ENCODE measurements at regions not wholly inside any gene's neighbourhood (a gene's known extent, or its start where the extent isn't known, plus 50 kb on each side); places are given as distances from the start of the nearest gene placed in this dataset.
"Not testable (repeated sequence)": the region's sequence is repeated elsewhere in the genome, so short reads cannot be mapped to it uniquely, and the experiment has no call there.

DNA sequence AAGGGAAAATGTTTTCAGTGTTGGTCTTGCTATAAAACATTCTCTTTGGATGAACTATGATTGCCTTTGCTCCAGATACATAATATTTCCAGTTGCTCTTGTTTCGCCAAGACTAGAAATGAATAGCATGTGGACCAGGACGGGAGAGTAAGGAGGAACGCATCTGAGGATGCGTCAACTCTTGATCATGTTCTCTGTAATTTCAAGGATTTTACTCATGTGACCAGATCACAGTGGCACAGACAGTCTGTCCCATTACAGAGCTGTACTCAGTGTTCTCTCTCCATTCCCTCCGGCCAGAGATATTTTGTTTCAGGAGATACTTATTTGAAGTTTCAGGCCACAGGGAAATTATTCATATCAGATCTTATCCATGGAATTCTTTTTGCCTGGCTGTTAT lies 266.6 kb downstream of the MID1IP1 start:
- TF ChIP-seq POLR2A (IDR thresholded peaks at IDR 0.05) (no peak), EP300 (IDR thresholded peaks at IDR 0.05) (no peak)
- TF ChIP-seq, protein P1, sequence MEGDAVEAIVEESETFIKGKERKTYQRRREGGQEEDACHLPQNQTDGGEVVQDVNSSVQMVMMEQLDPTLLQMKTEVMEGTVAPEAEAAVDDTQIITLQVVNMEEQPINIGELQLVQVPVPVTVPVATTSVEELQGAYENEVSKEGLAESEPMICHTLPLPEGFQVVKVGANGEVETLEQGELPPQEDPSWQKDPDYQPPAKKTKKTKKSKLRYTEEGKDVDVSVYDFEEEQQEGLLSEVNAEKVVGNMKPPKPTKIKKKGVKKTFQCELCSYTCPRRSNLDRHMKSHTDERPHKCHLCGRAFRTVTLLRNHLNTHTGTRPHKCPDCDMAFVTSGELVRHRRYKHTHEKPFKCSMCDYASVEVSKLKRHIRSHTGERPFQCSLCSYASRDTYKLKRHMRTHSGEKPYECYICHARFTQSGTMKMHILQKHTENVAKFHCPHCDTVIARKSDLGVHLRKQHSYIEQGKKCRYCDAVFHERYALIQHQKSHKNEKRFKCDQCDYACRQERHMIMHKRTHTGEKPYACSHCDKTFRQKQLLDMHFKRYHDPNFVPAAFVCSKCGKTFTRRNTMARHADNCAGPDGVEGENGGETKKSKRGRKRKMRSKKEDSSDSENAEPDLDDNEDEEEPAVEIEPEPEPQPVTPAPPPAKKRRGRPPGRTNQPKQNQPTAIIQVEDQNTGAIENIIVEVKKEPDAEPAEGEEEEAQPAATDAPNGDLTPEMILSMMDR (IDR thresholded peaks at IDR 0.05) = no peak
- 82 to 91% (median 91%) methylated on average over 5 of the region's 5 CpGs for WGBS, 3 donors
- Histone ChIP-seq H3K9me3 (no peaks in the 10 kb centered on the region), H3K27me3 (no peaks in the 10 kb centered on the region), H3K27ac (no peak overlapping the region), H3K4me1 (ENCODE audit: insufficient read depth) (no peaks in the 10 kb centered on the region), H3K36me3 (no peaks in the 10 kb centered on the region), H3K4me3 (no peak overlapping the region)
- intact Hi-C loops (cut with DNase I) = no loop called here
- no peak for DNase-seq

DNA sequence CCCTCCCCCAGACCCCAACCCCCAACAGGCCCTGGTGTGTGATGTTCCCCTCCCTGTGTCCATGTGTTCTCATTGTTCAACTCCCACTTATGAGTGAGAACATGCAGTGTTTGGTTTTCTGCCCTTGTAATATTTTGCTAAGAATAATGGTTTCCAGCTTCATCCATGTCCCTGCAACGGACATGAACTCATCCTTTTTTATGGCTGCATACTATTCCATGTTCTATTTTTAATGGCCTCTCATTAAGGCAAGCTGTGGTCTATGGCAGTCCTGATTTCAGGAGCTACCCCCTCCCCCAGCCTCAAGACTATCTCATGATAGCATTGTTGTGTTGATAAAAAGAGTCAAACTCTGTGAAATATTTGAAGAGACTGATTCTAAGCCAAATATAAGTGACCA lies 267.4 kb downstream of the MID1IP1 start:
- H3K4me1 ChIP-seq (ENCODE audit: insufficient read depth); H3K27me3 ChIP-seq; DNase-seq; H3K36me3 ChIP-seq; H3K9me3 ChIP-seq; H3K4me3 ChIP-seq; H3K27ac ChIP-seq; intact Hi-C loops (cut with DNase I): not testable (repeated sequence)
- 72 to 75% (median 73%) methylated on average over 1 of the region's 1 CpG for WGBS, 3 donors

DNA sequence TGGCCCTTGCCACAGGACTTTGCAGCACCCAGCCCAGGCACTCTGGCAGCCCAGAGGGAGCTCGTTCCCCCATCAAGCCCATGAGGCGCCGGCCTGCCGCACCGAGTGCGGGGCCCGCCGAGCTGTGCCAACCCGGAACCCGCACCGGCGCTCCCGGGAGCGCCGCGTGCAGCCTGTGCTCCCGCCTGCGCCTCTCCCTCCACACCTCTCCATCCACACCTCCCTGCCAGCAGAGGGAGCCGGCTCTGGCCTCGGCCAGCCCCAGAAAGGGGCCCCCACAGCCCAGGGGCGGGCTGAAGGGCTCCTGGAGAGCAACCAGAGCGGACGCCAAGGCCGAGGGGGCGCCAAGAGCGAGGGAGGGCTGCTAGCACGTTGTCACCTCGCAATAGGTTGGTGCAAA lies 268.8 kb downstream of the MID1IP1 start:
- 72 to 87% (median 81%) methylated on average over 28 of the region's 28 CpGs for WGBS, 3 donors
- no peak for DNase-seq
- TF ChIP-seq, protein P1 (IDR thresholded peaks at IDR 0.05) = no peak
- TF ChIP-seq POLR2A (IDR thresholded peaks at IDR 0.05) (no peak), EP300 (IDR thresholded peaks at IDR 0.05) (no peak)

DNA sequence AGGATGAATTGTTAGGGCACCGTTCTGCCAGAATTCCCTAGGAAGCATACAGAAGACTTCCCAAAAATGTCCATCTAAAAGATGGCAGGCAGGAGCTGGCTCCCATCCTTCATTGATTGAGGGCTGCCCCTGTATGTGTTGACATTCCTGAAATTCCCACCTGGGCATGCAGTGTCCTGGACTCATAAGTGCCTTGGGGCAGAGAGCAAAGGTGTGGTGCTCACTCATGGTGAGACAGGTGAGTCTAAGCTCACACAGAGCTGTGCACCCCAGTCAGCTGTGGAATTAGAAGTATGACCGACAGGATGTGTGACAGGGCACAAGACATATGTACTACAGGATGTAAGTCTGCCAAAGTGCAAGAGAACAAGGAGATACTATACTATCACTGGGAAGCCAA lies 271.9 kb downstream of the MID1IP1 start:
- no peaks in the 10 kb centered on the region for H3K9me3 ChIP-seq
- H3K27me3 ChIP-seq = no peaks in the 10 kb centered on the region
- TF ChIP-seq EP300 (IDR thresholded peaks at IDR 0.05) = no peak
- TF ChIP-seq, protein P1 (IDR thresholded peaks at IDR 0.05) = no peak
- no peak for TF ChIP-seq POLR2A (IDR thresholded peaks at IDR 0.05)
- intact Hi-C loops (cut with DNase I) = no loop called here
- no peaks in the 10 kb centered on the region for H3K4me1 ChIP-seq (ENCODE audit: insufficient read depth)
- H3K27ac ChIP-seq = no peak overlapping the region
- DNase-seq = no peak
- 67 to 84% (median 81%) methylated on average over 2 of the region's 2 CpGs for WGBS, 3 donors
- no peak overlapping the region for H3K4me3 ChIP-seq
- H3K36me3 ChIP-seq = no peaks in the 10 kb centered on the region

More for the DNA sequence above, 268.8 kb downstream of the MID1IP1 start:
- Histone ChIP-seq H3K4me1 (ENCODE audit: insufficient read depth) (no peaks in the 10 kb centered on the region), H3K4me3 (no peak overlapping the region), H3K36me3 (no peaks in the 10 kb centered on the region), H3K27me3 (no peaks in the 10 kb centered on the region), H3K9me3 (no peaks in the 10 kb centered on the region), H3K27ac (no peak overlapping the region)
- intact Hi-C loops (cut with DNase I) = no loop called here

DNA sequence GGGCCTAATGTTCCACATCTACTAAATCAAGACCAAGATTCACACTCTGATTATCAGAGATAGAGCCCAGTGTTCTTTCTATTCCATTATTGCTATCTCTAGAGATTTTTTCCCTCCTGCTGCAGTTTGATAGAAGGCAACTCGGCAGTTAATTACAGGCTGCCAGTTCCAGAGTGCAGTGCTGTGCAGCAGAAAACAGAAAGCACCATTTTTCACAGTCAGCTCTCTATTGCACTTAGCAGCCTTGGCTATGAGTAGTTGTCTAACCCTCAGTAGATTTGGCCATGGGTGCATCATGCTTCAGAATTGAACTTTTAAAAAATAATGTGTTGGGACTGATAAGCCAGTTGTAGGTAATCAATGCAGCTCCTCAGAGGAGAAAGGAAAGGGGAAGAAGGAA lies 295.3 kb downstream of the MID1IP1 start:
- WGBS, 3 donors = 60 to 70% (median 68%) methylated on average over 1 of the region's 1 CpG
- Histone ChIP-seq H3K36me3 (no peaks in the 10 kb centered on the region), H3K27me3 (no peaks in the 10 kb centered on the region), H3K4me3 (no peak overlapping the region), H3K4me1 (ENCODE audit: insufficient read depth) (no peaks in the 10 kb centered on the region), H3K27ac (no peak overlapping the region), H3K9me3 (no peaks in the 10 kb centered on the region)
- no peak for TF ChIP-seq EP300 (IDR thresholded peaks at IDR 0.05)
- TF ChIP-seq POLR2A (IDR thresholded peaks at IDR 0.05) = no peak
- TF ChIP-seq, protein P1 (IDR thresholded peaks at IDR 0.05) = no peak
- DNase-seq = no peak
- intact Hi-C loops (cut with DNase I) = no loop called here

All from ovary (tissue), 7 donors.